Suppressor macrophage treated with lipopolysaccharide for 1 hour (primary cell): ENCODE measurements at regions not wholly inside any gene's neighbourhood (a gene's known extent, or its start where the extent isn't known, plus 50 kb on each side); places are given as distances from the start of the nearest gene placed in this dataset.

Experiments used
- DNase-seq, 3 donors: peaks; one replicate each; pipeline ENCODE4 v3.0.0-alpha.2; 2020 to 2022

- no peak for DNase-seq
These were observed 50.8 kb upstream of the GADL1 start for GRCh38 chr3:30945291-30945690.

- peak; percentile 43 to 48 (median 43) for DNase-seq
These were observed 54.0 kb upstream of the GADL1 start for GRCh38 chr3:30948426-30948825.

DNA sequence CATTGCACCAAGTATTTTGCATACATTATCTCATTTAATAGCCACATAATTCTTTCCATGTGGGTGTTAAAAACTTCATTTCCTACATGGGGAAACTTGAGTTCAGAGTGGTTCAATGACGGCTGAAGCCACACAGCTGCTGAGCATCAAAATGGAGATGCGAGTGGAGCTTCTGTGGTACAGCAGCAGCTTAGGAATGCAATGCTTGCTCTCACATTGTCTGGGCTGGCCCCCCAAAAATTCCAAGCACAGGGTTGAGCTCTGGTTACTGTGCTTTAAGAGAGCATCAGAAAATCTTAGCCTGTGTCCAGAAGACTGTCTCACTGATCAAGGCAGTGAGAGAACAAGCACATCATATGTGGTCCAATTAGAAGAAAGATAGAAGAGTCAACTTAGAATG lies 57.4 kb upstream of the GADL1 start:
- no peak for DNase-seq

- no peak for DNase-seq
These were observed 58.3 kb upstream of the GADL1 start for GRCh38 chr3:30952786-30953185.

DNA sequence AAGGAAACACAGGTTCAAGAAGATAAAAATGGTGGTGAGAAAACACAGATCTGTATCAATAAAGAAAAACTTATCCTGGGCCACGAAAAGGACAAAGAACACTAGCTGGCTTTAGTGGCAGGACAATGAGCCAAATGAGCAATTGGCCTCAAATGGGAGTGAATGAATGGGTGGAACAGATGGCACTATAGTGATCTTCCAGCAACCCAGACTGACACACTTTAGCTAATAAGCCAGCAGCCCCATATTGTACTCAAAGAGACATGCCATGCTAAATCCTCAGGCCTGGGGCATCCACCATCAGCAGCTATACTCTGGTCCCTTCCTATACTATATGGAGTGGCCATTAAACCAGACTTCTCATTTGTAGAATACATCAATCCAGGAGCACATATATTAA lies 60.0 kb upstream of the GADL1 start:
- no peak for DNase-seq

- DNase-seq, result peak; percentile 15 to 32 (median 26)
These were observed 67.6 kb upstream of the GADL1 start for GRCh38 chr3:30962084-30962483.

- no peak for DNase-seq
These were observed 68.0 kb upstream of the GADL1 start for GRCh38 chr3:30962493-30962892.

DNA sequence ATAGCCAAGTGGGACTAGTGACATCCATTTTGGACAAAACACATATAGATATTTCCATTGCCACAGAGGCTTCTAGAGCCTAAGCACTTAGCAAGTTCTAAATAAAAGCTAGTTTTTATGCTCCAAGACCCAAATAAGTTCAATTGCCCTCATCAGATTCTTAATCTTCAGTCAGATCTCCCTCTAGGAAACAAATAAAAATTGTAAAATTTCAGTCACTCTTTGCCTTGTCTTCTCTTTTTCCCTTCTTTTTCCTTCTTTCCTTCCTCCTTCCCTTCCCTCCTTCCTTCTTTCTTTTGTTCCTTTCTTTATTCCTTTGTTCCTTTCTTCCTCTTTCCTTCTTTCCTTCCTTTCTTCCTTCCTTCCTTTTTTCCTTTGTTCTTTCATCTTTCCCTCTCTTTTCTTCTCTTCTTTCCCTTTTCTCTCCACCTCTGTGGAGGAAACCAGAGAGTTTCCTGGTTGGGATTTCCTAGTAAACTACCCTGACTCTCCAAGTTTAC lies 68.8 kb upstream of the GADL1 start:
- DNase-seq, result peak in 1 of 3 donors; percentile 8

- DNase-seq, result no peak
These were observed 70.2 kb upstream of the GADL1 start for GRCh38 chr3:30964612-30965011.

DNA sequence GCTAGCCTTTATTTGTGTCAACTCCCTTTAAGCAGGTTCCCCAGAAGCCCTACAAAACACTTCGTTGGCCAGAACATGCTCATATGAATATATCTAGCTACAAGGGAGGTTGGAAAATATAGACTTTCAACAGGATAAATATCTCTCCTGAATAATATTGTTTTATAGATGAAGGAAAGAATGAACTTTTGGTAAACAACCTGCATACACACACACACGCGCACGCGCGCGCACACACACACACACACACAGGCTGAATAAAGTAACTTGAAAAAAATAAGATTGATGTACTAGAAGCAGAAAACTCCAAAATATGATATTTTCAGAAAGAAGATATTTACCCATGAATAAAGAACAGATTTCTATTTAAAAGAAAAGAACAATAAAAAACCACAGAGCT lies 72.4 kb upstream of the GADL1 start:
- no peak for DNase-seq

DNA sequence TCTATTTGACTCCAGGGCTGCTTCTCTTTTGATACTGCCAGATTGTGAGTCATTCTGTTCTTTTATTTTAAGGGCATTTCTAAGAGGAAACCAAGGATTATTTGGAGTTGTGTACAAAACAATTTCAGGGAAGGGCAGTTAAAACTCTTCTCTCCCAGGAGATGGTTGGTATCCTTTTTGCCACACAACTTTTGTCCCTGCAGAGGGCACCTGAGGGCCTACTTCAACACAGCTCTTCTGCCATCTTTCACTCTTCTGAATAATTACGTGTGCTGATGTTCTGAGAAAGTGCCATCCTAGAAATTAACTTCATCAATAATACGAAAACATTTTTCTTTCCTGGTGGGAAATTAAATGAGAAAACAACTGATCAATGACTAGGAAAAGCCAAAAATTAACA lies 75.7 kb upstream of the GADL1 start:
- DNase-seq, result no peak

GRCh38 chr3:30972449-30972848 lies 78.0 kb upstream of the GADL1 start:
- no peak for DNase-seq

DNA sequence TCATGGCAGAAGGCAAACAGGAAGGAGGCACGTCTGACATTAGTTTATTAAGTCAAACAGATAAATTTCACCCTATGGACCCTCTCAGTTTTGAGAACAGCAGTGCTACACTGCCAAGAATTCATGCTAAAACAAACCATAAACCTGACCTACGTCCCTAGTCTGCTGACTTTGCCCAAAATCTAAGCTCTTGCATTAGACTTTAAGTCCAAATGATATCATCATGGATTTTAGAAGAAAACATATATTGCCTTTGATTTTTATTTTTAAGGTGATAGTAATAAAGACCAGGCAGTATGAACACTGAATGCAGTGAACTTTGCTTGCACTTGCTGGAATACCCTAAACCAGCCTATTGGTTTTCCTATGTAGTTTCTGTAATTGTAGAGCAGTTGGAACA lies 79.6 kb upstream of the GADL1 start:
- DNase-seq, result no peak

GRCh38 chr3:30977592-30977991 lies 83.1 kb upstream of the GADL1 start:
- no peak for DNase-seq

- DNase-seq, result no peak
These were observed 86.5 kb upstream of the GADL1 start for GRCh38 chr3:30980993-30981392.

- DNase-seq, result no peak
These were observed 88.1 kb upstream of the GADL1 start for GRCh38 chr3:30982416-30983075.

- DNase-seq, result no peak
These were observed 90.6 kb upstream of the GADL1 start for GRCh38 chr3:30984855-30985749.

GRCh38 chr3:30986551-30986950 lies 92.1 kb upstream of the GADL1 start:
- DNase-seq, result no peak

DNA sequence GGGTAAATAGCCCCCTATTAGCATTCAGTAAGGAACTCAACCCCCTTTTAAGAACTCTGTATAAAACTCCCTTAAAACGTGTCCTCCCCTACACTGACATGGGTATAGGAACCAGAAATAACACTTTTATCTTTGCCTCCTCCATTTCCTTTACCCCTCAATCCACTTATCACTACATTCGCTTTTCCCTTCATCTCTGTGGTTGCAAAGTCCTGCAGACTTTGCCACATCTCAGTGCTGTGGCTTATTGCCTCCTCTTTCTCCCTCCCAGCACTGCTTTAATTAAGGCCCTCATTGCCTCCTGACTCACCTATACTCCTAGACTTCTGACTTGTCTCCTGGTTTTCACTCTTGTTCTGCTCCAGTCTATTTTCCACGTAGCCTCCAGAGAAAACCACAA lies 94.3 kb upstream of the GADL1 start:
- DNase-seq, result no peak

DNA sequence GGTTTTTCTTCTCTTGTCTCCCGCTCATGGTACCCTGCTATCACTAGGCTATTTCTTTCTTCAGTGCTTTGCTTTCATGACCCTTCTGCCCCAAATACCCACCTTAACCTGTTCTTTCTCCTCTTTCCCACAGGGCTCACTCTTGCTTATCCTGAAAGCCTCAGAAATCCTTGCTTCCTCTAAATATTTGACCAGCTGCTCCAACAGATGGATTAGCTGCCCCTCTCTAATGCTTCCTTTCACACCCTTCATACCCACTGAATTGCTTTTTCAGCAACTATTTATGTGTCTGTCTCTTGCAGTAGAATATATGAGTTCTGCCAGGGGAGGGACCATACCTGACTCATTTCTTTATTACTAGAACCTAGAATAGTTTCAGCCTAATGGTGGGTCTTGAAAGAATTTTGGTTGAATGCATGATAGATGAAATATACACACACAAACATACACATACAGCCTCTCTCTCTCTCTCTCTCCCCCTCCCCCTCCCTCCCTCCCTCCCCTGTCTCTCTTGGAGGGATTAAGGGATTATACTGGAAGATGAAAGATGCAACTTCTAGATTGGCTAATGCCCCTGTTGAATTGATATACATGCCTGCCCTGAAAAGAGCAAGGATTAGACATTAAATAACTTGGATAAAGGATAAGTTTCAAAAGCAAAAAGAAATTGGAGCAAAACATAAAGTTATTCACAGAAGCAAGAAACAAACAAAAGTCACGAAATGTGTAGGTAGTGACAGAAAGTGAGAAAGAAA lies 95.0 kb upstream of the GADL1 start:
- DNase-seq, result no peak

DNA sequence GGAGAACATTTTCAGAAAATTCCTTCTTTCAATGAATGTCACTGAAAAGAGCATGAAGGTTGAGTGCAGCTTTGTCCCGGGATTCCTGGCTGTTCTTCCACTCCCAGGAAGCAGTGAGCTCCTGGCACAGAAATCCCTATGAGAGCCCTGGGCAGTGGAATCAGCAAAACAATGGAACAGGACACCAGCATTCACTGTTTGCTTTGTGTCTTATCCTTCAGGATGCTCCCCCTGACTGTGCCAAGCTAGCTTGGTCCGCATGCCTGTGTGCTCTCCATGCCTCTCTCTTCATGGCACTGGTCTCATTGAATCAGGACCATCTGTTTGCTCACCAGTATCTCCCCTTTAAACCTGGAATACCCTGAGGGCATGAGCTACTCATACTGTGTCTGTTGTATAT lies 102.0 kb upstream of the GADL1 start:
- DNase-seq, result no peak

DNA sequence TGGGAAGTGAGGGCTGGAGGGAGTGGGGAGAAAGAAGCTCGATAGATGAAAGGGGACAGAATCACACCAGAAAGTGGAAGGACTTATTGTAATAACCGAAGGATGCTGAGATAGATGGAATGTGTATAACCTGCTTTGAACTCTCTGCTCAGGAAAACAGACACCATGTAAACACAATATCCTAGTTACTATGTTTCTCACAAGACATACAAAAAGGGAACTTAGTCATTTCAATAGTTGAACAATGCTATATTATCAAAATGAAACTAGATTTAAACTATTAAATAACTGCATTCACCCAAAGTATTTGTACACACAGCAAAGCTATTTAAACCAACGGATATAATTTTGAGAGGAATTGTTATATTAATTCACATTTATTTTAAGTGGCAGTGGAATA lies 108.3 kb upstream of the GADL1 start:
- peak in 1 of 3 donors; percentile 13 for DNase-seq

- DNase-seq, result peak in 1 of 3 donors; percentile 42
These were observed 109.7 kb upstream of the GADL1 start for GRCh38 chr3:31004025-31004678.
